Heart right ventricle (tissue), 16 donors: ENCODE measurements at regions not wholly inside any gene's neighbourhood (a gene's known extent, or its start where the extent isn't known, plus 50 kb on each side); places are given as distances from the start of the nearest gene placed in this dataset.

Source experiments
- ATAC-seq, 8 donors: fragments of 200-7000 bp; cut with Tn5 transposase; one replicate each; pipeline ENCODE4 v1.9.1; 2020; ENCODE audit warnings: mild to moderate bottlenecking in 8 of 8, moderate library complexity in 8 of 8, moderate number of reproducible peaks in 1 of 8
- DNase-seq, 2 donors: peaks; one replicate each; pipeline ENCODE4 v3.0.0-alpha.2; 2020
- H3K27ac ChIP-seq, 10 donors: fragments of 200-600 bp; sonication (generic) in 2 of 10; one replicate each; pipeline versions ENCODE4 v1.5.0 to v1.8.0; 2020 to 2022; ENCODE audit warnings: mild to moderate bottlenecking in 3 of 10
- H3K27me3 ChIP-seq, 7 donors: fragments of 200-600 bp; one replicate each; pipeline ENCODE4 v1.8.0; 2021 to 2022; ENCODE audit warnings: mild to moderate bottlenecking in 2 of 7
- H3K36me3 ChIP-seq, 9 donors: fragments of 200-600 bp; sonication (generic) in 1 of 9; one replicate each; pipeline versions ENCODE4 v1.5.0 to v1.8.0; 2020 to 2022; ENCODE audit warnings: mild to moderate bottlenecking in 2 of 9
- H3K4me1 ChIP-seq, 9 donors: fragments of 200-600 bp; sonication (generic) in 1 of 9; one replicate each; pipeline versions ENCODE4 v1.5.0 to v1.8.0; 2020 to 2022; ENCODE audit warnings: mild to moderate bottlenecking in 4 of 9
- H3K4me3 ChIP-seq, 10 donors: fragments of 200-600 bp; sonication (generic) in 2 of 10; one replicate each; pipeline versions ENCODE4 v1.5.0 to v1.8.0; 2020 to 2022; ENCODE audit warnings: mild to moderate bottlenecking in 7 of 10, moderate library complexity in 2 of 10
- H3K9me3 ChIP-seq, 11 donors: fragments of 200-600 bp in 10 of 11; sonication (generic) in 2 of 11; one replicate each; pipeline versions ENCODE4 v1.5.0 to v1.8.0; 2013 to 2022; ENCODE audit warnings: mild to moderate bottlenecking in 2 of 11, control low read depth in 1 of 11, moderate library complexity in 1 of 11
- WGBS, 2 donors: extraction: QIAGEN DNeasy Blood & Tissue Kit; methylation state at CpG; one replicate each; pipeline ENCODE4 v1.1.7; 2013; ENCODE audit warnings: inconsistent platforms in 1 of 2; 5-methylcytosine and 5-hydroxymethylcytosine counted together
- intact Hi-C, 10 donors: fragments of 100-400 bp; cut with DNase I; formaldehyde crosslinking; loops; one replicate each; pipeline versions ENCODE4 v1.11.1 to v1.14.2; 2022
- TF ChIP-seq, protein P1 (sequence below), 9 donors: fragments of 200-600 bp; sonication (generic) in 2 of 9; IDR thresholded peaks; one replicate each; pipeline versions ENCODE4 v1.5.0 to v1.8.0; 2021 to 2022; ENCODE audit warnings: antibody characterized with exemption in 9 of 9, mild to moderate bottlenecking in 5 of 9, moderate library complexity in 1 of 9
- donor health status: Arrhythmogenic right ventricular cardiomyopathy.
- donor health status: ischemic (EF 13 %, LVEDD 7.1; RV severe dilation, severe dysfunction).
- donor health status: healthy with polysubstance abuse.
- donor health status: DM: no; HTN: yes; CAD: no.
- donor health status: DM: no; HTN: no; CAD: no.
- donor health status: ischemic (EF 25% LVEDD 6.9; RV normal size, moderate dysfunction).
- donor health status: ischemic (EF 25% LVEDD 5.7; RV mildly dilated, moderate dysfunction).
- donor health status: healthy.
- donor health status: DM: yes; HTN: yes; CAD: no.
- donor health status: Ischemic cardiomyopathy.
- donor health status: ischemic (EF 35%, LVEDD 5.7; RV mildly dilated, moderate dysfunction).
- donor health status: nonischemic (EF 11% LVEDD 7.7; RV severe dilation, severe dysfunction).
- donor health status: DM: yes; HTN: yes; CAD: no.
- donor health status: PGD.
- donor health status: ischemic (EF 29% LVEDD 5.4; RV normal size, mild dysfunction).
- donor health status: nonischemic (EF 23%, LVEDD 6.1; RV moderate dilation, normal function).

GRCh38 chr5:89011778-89012711 is 129.1 kb upstream of the MEF2C start:
- DNase-seq (no peak), ATAC-seq (no peak)
- H3K4me3 ChIP-seq = no peak overlapping the region
- H3K27ac ChIP-seq = no peak overlapping the region
- TF ChIP-seq, protein P1, sequence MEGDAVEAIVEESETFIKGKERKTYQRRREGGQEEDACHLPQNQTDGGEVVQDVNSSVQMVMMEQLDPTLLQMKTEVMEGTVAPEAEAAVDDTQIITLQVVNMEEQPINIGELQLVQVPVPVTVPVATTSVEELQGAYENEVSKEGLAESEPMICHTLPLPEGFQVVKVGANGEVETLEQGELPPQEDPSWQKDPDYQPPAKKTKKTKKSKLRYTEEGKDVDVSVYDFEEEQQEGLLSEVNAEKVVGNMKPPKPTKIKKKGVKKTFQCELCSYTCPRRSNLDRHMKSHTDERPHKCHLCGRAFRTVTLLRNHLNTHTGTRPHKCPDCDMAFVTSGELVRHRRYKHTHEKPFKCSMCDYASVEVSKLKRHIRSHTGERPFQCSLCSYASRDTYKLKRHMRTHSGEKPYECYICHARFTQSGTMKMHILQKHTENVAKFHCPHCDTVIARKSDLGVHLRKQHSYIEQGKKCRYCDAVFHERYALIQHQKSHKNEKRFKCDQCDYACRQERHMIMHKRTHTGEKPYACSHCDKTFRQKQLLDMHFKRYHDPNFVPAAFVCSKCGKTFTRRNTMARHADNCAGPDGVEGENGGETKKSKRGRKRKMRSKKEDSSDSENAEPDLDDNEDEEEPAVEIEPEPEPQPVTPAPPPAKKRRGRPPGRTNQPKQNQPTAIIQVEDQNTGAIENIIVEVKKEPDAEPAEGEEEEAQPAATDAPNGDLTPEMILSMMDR (IDR thresholded peaks at IDR 0.05) = no peak
- no peaks in the 10 kb centered on the region for H3K27me3 ChIP-seq
- intact Hi-C loops = no loop called here
- no peaks in the 10 kb centered on the region for H3K9me3 ChIP-seq
- no peaks in the 10 kb centered on the region for H3K4me1 ChIP-seq
- 75 to 79% methylated on average over 6 of the region's 6 CpGs for WGBS, 2 donors
- H3K36me3 ChIP-seq = no peaks in the 10 kb centered on the region

GRCh38 chr5:89010512-89010911 is 127.5 kb upstream of the MEF2C start:
- intact Hi-C loops = no loop called here
- DNase-seq (no peak), ATAC-seq (no peak)
- H3K4me3 ChIP-seq = no peak overlapping the region
- no peaks in the 10 kb centered on the region for H3K27me3 ChIP-seq
- no peaks in the 10 kb centered on the region for H3K4me1 ChIP-seq
- no peaks in the 10 kb centered on the region for H3K36me3 ChIP-seq
- H3K27ac ChIP-seq = no peak overlapping the region
- no peaks in the 10 kb centered on the region for H3K9me3 ChIP-seq
- TF ChIP-seq, protein P1 (IDR thresholded peaks at IDR 0.05) = no peak
- WGBS, 2 donors = 82 to 92% methylated on average over 2 of the region's 2 CpGs

DNA sequence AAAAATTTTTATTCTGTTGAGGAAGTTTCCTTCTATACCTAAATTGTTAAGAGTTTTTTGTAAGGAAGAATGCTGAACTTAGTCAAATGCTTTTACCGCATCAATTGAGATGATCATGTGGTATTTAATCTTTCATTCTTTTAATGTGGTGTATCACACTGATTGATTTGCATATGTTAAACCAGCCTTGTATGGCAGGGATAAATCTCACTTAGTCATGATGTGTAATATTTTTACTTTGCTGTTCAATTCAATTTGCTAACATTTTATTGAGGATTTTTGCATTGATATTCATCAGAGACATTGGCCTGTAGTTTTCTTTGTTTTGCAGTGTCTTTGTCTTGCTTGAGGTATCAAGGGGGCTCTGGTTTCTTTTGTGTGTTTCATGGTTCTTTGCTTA is 125.3 kb upstream of the MEF2C start:
- Histone ChIP-seq H3K27ac (no peak overlapping the region), H3K9me3 (peaks cover 0 to 8% (median 0%) of the 10 kb centered on the region in 11 donors), H3K4me1 (no peaks in the 10 kb centered on the region), H3K4me3 (no peak overlapping the region), H3K36me3 (no peaks in the 10 kb centered on the region), H3K27me3 (no peaks in the 10 kb centered on the region)
- TF ChIP-seq, protein P1 (IDR thresholded peaks at IDR 0.05) = no peak
- intact Hi-C loops = no loop called here
- DNase-seq (no peak), ATAC-seq (no peak)
- 98 to 100% methylated on average over 1 of the region's 1 CpG for WGBS, 2 donors

DNA sequence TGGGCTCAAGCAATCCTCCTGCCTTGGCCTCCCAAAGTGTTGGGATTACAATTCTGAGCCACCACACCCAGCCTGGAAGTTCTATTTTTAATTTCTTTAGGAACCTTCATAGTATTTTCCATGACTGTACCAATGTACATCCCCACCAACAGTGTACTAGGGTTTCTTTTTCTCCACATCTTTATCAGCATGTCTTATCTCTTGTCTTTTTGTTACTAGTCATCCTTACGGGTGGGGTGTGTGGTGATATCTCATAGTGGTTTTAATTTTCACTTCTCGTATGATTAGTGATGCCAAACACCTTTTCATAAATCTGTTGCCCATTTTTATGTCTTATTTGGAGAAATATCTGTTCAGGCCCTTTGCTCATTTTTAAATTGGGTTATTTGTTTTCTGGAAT is 123.0 kb upstream of the MEF2C start:
- Histone ChIP-seq H3K27me3 (no peaks in the 10 kb centered on the region), H3K4me3 (no peak overlapping the region), H3K36me3 (no peaks in the 10 kb centered on the region), H3K4me1 (no peaks in the 10 kb centered on the region), H3K9me3 (peaks cover 0 to 8% (median 0%) of the 10 kb centered on the region in 11 donors), H3K27ac (no peak overlapping the region)
- intact Hi-C loops = no loop called here
- ATAC-seq (no peak), DNase-seq (no peak)
- 88 to 92% methylated on average over 2 of the region's 2 CpGs for WGBS, 2 donors
- TF ChIP-seq, protein P1 (IDR thresholded peaks at IDR 0.05) = no peak
